ENCODE measurements at regions not wholly inside any gene's neighbourhood (a gene's known extent, or its start where the extent isn't known, plus 50 kb on each side); places are given as distances from the start of the nearest gene placed in this dataset.

GRCh38 chr20:22350624-22351023, 233.7 kb downstream of the FOXA2 start:
- no peak for TF ChIP-seq CTCF (IDR thresholded peaks at IDR 0.05; ENCODE audit: control extremely low read depth, extremely low read depth)
- 88 to 94% methylated on average over 4 of the region's 4 CpGs for WGBS, 2 donors
- H3K9ac ChIP-seq (ENCODE audit: insufficient read depth in 1 of 2, low read length in 2 of 2), result no peak overlapping the region
- no peaks in the 10 kb centered on the region for H3K4me1 ChIP-seq (ENCODE audit: control insufficient read depth in 5 of 5, insufficient read depth in 5 of 5, low read length in 5 of 5)
- H3K27me3 ChIP-seq (ENCODE audit: control insufficient read depth in 3 of 3, insufficient read depth in 3 of 3, low read length in 2 of 3), result no peaks in the 10 kb centered on the region
- no peak for DNase-seq
- H3K36me3 ChIP-seq (ENCODE audit: control insufficient read depth in 4 of 4, insufficient read depth in 4 of 4, low read length in 4 of 4), result no peaks in the 10 kb centered on the region
- H3K4me3 ChIP-seq, result no peak overlapping the region
- H3K9me3 ChIP-seq (ENCODE audit: control insufficient read depth in 4 of 4, insufficient read depth in 3 of 4, low read length in 3 of 4), result no peaks in the 10 kb centered on the region
- no peak overlapping the region for H3K27ac ChIP-seq (ENCODE audit: low read depth in 1 of 2, low read length in 1 of 2)
- ATAC-seq (ENCODE audit: insufficient read depth, low FRiP score), result no peak

- Histone ChIP-seq H3K36me3 (ENCODE audit: control insufficient read depth in 4 of 4, insufficient read depth in 4 of 4, low read length in 4 of 4) (no peaks in the 10 kb centered on the region), H3K27me3 (ENCODE audit: control insufficient read depth in 3 of 3, insufficient read depth in 3 of 3, low read length in 2 of 3) (no peaks in the 10 kb centered on the region), H3K9me3 (ENCODE audit: control insufficient read depth in 4 of 4, insufficient read depth in 3 of 4, low read length in 3 of 4) (no peaks in the 10 kb centered on the region), H3K27ac (ENCODE audit: low read depth in 1 of 2, low read length in 1 of 2) (no peak overlapping the region), H3K4me1 (ENCODE audit: control insufficient read depth in 5 of 5, insufficient read depth in 5 of 5, low read length in 5 of 5) (no peaks in the 10 kb centered on the region), H3K9ac (ENCODE audit: insufficient read depth in 1 of 2, low read length in 2 of 2) (no peak overlapping the region), H3K4me3 (no peak overlapping the region)
- no peak for ATAC-seq (ENCODE audit: insufficient read depth, low FRiP score)
- DNase-seq, result no peak
- no peak for TF ChIP-seq CTCF (IDR thresholded peaks at IDR 0.05; ENCODE audit: control extremely low read depth, extremely low read depth)
- 69 to 81% methylated on average over 4 of the region's 4 CpGs for WGBS, 2 donors
These were observed 236.4 kb downstream of the FOXA2 start for GRCh38 chr20:22348010-22348409.

GRCh38 chr20:22346716-22347115, 237.7 kb downstream of the FOXA2 start:
- no peak for TF ChIP-seq CTCF (IDR thresholded peaks at IDR 0.05; ENCODE audit: control extremely low read depth, extremely low read depth)
- DNase-seq, result no peak
- Histone ChIP-seq H3K9me3 (ENCODE audit: control insufficient read depth in 4 of 4, insufficient read depth in 3 of 4, low read length in 3 of 4) (no peaks in the 10 kb centered on the region), H3K27me3 (ENCODE audit: control insufficient read depth in 3 of 3, insufficient read depth in 3 of 3, low read length in 2 of 3) (no peaks in the 10 kb centered on the region), H3K9ac (ENCODE audit: insufficient read depth in 1 of 2, low read length in 2 of 2) (no peak overlapping the region), H3K4me1 (ENCODE audit: control insufficient read depth in 5 of 5, insufficient read depth in 5 of 5, low read length in 5 of 5) (no peaks in the 10 kb centered on the region), H3K36me3 (ENCODE audit: control insufficient read depth in 4 of 4, insufficient read depth in 4 of 4, low read length in 4 of 4) (no peaks in the 10 kb centered on the region), H3K4me3 (no peak overlapping the region), H3K27ac (ENCODE audit: low read depth in 1 of 2, low read length in 1 of 2) (no peak overlapping the region)
- WGBS, 2 donors, result 24 to 46% methylated on average over 4 of the region's 4 CpGs
- ATAC-seq (ENCODE audit: insufficient read depth, low FRiP score), result no peak

- ATAC-seq (ENCODE audit: insufficient read depth, low FRiP score), result no peak
- WGBS, 2 donors, result 95 to 97% methylated on average over 27 to 29 of the region's 29 CpGs
- H3K4me1 ChIP-seq (ENCODE audit: control insufficient read depth in 5 of 5, insufficient read depth in 5 of 5, low read length in 5 of 5), result no peaks in the 10 kb centered on the region
- no peak overlapping the region for H3K27ac ChIP-seq (ENCODE audit: low read depth in 1 of 2, low read length in 1 of 2)
- H3K9ac ChIP-seq (ENCODE audit: insufficient read depth in 1 of 2, low read length in 2 of 2), result no peak overlapping the region
- H3K36me3 ChIP-seq (ENCODE audit: control insufficient read depth in 4 of 4, insufficient read depth in 4 of 4, low read length in 4 of 4), result no peaks in the 10 kb centered on the region
- no peaks in the 10 kb centered on the region for H3K27me3 ChIP-seq (ENCODE audit: control insufficient read depth in 3 of 3, insufficient read depth in 3 of 3, low read length in 2 of 3)
- no peak for DNase-seq
- H3K4me3 ChIP-seq, result no peak overlapping the region
- H3K9me3 ChIP-seq (ENCODE audit: control insufficient read depth in 4 of 4, insufficient read depth in 3 of 4, low read length in 3 of 4), result no peaks in the 10 kb centered on the region
- TF ChIP-seq CTCF (IDR thresholded peaks at IDR 0.05; ENCODE audit: control extremely low read depth, extremely low read depth), result no peak
These were observed 240.8 kb downstream of the FOXA2 start for GRCh38 chr20:22343612-22344011.
